ENCODE measurements at regions not wholly inside any gene's neighbourhood (a gene's known extent, or its start where the extent isn't known, plus 50 kb on each side); places are given as distances from the start of the nearest gene placed in this dataset.

- DNase-seq (ENCODE audit: insufficient read length, low spot score) (no peak), FAIRE-seq (no peak)
Observed at GRCh38 chr12:34288963-34289345, 266.7 kb downstream of the ALG10 start.

GRCh38 chr12:34289431-34290380 lies 267.4 kb downstream of the ALG10 start:
- FAIRE-seq = no peak
- DNase-seq (ENCODE audit: insufficient read length, low spot score) = no peak

- FAIRE-seq (no peak), DNase-seq (ENCODE audit: insufficient read length, low spot score) (no peak)
Observed at GRCh38 chr12:34290381-34290995, 268.2 kb downstream of the ALG10 start.

DNA sequence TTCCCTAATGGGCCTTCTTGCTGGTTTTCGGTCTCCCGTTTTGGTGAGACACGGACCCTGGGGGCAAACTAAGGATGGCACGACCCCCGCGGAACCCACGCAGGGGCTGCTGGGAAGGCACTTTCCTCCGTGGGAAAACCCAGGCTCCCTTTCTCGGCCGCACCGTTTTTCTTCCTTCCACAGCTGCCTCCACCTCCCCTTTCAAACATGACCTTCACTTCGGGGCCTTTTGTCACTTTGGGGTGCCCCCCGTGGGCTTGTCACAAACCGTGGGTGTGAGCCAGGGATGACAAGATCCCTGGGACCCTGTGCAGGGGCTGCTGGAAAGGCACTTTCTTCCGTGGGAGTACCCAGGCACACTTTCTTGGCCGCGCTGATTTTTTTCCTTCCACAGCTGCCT lies 268.7 kb downstream of the ALG10 start:
- no peak for FAIRE-seq
- no peak for DNase-seq (ENCODE audit: insufficient read length, low spot score)

DNA sequence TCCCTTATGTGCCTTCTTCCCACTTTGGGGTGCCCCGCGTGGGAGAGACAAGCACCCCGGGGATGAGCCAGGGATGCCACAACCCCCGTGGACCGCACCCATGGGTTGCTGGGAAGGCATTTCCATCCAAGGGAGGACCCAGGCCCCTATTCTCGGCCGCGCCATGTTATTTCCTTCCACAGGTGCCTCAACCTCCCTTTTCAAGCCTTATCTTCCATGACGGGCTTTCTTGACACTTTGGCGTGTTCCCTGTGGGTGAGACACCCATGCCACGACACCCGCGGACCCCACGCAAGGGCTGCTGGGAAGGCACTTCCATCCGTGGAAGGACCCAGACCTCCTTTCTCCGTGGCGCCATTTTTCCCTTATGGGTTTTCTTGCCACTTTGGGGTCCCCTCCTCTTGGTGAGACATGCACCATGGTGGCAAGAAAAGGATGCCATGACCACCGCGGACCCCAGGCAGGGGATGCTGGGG lies 269.2 kb downstream of the ALG10 start:
- no peak for DNase-seq (ENCODE audit: insufficient read length, low spot score)
- no peak for FAIRE-seq

DNA sequence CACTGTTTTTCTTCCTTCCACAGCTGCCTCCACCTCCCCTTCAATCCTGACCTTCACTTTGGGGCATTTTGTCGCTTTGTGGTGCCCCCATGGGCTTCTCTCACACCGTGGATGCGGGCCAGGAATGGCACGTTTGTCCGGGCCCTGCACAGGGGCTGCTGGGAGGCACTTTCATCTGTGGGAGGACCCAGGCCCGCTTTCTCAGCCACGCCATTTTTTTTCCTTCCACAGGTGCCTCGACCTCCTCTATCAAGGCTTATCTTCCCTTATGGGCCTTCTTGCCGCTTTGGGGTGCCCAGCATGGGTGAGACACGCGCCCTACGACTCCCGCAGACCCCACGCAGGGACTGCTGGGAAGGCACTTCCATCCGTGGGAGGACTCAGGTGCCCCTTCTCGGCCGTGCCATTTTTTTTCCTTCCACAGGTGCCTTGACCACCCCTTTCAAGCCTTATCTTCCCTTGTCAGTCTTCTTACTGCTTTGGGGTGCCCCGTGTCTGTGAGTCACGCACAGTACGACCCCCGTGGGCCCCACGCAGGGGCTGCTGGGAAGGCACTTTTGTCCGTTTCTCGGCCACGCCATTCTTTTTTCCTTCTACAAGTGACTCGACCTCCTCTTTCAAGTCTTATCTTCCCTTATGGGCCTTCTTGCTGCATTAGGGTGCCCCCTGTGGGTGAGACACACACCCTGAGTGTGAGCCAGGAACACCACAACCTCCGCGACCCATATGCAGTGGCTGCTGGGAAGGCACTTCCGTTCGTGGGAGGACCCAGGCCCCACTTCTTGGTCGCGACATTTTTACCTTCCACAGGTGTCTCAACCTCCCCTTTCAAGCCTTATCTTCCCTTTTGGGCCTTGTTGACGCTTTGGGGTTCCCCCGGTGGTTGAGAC lies 270.7 kb downstream of the ALG10 start:
- DNase-seq (ENCODE audit: insufficient read length, low spot score) (no peak), FAIRE-seq (no peak)

DNA sequence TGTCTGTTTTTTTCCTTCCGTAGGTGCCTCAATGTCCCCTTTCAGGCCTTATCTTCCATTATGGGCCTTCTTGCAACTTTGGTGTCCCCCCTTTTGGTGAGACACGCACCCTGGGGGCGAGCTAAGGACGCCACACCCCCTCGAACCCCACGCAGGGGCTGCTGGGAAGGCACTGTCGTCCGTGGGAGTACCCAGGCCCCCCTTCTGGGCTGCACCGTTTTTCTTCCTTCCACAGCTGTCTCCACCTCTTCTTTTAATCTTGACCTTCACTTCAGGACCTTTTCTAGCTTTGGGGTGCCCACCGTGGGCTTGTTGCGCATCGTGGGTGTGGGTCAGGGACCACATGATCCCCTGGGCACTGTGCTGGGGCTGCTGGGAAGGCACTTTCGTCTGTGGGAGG lies 271.8 kb downstream of the ALG10 start:
- no peak for DNase-seq (ENCODE audit: insufficient read length, low spot score)
- no peak for FAIRE-seq

DNA sequence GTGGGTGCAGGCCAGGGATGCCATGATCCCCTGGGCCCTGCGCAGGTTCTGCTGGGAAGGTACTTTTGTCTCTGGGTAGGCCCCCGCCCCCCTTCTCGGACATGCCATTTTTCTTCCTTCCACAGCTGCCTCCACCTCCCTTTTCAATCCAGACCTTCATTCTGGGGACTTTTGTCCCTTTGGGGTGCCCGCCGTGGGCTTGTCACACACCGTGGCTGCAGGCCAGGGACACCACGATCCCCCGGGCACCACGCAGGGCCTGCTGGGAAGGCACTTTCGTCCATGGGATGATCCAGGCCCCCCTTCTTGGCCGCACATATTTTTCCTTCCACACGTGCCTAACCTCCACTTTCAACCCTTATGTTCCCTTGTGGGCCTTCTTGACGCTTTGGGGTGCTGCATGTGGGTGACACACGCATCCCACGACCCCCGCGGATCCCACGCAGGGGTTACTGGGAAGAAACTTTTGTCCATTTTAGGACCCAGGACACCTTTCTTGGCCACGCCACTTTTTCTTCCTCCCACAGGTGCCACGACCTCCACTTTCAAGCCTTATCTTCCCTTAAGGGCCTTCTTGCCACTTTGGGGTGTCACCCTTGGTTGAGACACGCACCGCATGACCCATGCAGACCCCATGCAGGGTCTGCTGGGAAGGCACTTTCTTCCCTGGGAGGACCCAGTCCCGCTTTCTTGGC lies 272.5 kb downstream of the ALG10 start:
- no peak for DNase-seq (ENCODE audit: insufficient read length, low spot score)
- FAIRE-seq = no peak

GRCh38 chr12:34295366-34296142 lies 273.3 kb downstream of the ALG10 start:
- FAIRE-seq (no peak), DNase-seq (ENCODE audit: insufficient read length, low spot score) (no peak)

GRCh38 chr12:34296143-34297041 lies 274.1 kb downstream of the ALG10 start:
- no peak for DNase-seq (ENCODE audit: insufficient read length, low spot score)
- FAIRE-seq = no peak

DNA sequence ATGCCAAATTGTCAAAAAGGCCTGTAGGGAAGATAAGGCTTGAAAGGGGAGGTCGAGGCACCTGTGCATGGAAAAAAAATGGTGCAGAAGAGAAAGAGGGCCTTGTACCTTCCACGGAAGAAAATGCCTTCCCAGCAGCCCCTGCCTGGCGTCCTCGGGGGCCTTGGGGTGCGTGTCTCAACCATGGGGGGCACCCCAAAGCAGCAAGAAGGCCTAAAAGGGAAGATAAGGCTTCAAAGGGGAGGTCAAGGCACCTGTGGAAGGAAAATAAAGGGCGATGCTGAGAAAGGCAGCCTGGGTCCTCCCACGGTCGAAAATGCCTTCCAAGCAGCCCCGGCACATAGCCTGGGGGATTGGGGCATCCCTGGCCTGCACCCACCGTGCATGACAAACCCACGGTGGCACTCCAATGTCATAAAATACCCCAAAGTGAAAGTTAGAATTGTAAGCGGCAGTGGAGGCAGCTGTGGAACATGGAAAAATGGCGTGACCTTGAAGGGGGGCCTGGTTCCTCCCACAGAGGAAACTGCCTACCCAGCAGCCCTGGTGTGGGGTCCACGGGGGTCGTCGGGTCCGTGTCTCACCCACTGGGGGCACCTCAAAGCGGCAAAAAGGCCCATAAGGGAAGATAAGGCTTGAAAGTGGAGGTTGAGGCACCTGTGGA lies 275.0 kb downstream of the ALG10 start:
- FAIRE-seq (no peak), DNase-seq (ENCODE audit: insufficient read length, low spot score) (no peak)

DNA sequence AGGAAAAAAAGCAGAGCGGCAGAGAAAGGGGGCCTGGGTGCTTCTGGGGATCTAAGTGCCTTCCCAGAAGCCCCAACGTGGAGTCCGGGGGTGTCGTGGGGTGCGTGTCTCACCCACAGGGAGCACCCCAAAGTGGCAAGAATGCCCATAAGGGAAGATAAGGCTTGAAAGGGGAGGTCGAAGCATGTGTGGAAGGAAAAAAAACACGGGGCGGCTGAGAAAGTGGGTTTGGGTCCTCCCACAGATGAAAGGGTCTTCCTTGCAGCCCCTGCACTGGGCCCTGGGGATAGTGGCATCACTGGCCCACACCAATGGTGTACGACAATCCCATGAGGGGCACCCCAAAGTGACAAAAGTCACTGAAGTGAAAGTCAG lies 275.5 kb downstream of the ALG10 start:
- DNase-seq (ENCODE audit: insufficient read length, low spot score) = no peak
- no peak for FAIRE-seq

DNA sequence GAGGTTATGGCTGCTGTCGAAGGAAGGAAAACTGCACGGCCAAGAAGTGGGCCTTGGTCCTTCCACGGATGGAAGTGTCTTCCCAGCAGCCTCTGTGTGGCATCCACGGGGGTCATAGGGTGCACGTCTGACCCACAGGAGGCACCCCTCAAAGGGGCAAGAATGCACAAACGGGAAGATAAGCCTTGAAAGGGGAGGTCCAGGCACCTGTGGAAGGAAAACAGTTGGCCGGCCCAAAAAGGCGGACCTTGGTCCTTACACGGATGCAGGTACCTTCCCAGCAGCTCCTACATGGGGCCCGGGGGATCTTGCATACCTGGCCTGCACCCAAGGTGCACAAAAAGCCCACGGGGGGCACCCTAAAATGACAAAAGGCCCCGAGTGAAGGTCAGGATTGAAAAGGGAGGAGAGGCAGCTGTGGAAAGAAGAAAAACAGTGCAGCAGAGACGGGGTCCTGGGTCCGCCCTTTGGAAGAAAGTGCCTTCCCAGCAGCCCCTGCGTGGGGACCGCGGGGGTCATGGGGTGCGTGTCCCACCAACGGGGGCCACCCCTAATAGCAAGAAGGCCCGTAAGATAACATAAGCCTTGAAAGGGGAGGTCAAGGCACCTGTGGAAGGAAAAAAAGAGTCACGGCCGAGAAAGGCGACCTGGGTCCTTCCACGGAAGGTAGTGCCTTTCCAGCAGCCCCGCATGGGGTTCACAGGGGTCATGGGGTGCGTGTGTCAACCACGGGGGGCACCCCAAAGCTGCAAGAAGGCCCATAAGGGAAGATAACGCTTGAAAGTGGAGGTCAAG lies 276.1 kb downstream of the ALG10 start:
- no peak for FAIRE-seq

DNA sequence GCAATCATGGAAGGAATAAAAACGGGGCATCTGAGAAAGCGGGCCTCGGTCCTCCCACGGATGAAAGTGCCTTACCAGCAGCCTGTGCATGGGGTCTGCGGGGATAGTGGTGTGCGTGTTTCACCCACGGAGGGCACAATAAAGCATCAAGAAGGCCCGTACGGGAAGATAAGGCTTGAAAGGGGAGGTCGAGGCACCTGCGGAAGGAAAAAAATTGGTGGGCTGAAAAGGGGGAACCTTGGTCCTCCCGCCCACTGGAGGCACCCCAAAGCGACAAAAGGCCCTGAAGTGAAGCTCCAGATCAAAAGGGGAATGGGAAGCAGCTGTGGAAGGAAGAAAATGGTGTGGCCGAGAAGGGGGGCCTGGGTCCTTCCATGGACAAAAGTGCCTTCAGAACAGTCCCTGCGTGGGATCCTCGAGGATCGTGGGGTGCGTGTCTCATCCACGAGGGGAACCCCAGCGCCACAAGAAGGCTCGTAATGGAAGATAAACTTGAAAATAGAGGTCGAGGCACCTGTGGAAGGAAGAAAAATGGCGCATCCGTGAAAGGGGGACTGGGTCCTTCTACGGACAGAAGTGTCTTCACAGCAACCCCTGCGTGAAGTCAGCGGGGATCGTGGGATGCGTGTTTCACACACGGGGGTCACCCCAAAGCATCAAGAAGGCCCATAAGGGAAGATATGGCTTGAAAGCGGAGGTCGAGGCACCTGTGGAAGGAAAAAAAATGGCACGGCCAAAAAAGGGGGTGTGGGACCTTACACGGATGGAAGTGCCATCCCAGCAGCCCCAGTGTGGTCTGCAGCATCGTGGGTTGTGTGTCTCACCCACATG lies 276.9 kb downstream of the ALG10 start:
- FAIRE-seq (no peak), DNase-seq (ENCODE audit: insufficient read length, low spot score) (no peak)

More for the DNA sequence above, 276.1 kb downstream of the ALG10 start:
- DNase-seq (ENCODE audit: insufficient read length, low spot score) = no peak

- DNase-seq (ENCODE audit: insufficient read length, low spot score) (no peak), FAIRE-seq (no peak)
Observed at GRCh38 chr12:34299802-34300193, 277.5 kb downstream of the ALG10 start.

DNA sequence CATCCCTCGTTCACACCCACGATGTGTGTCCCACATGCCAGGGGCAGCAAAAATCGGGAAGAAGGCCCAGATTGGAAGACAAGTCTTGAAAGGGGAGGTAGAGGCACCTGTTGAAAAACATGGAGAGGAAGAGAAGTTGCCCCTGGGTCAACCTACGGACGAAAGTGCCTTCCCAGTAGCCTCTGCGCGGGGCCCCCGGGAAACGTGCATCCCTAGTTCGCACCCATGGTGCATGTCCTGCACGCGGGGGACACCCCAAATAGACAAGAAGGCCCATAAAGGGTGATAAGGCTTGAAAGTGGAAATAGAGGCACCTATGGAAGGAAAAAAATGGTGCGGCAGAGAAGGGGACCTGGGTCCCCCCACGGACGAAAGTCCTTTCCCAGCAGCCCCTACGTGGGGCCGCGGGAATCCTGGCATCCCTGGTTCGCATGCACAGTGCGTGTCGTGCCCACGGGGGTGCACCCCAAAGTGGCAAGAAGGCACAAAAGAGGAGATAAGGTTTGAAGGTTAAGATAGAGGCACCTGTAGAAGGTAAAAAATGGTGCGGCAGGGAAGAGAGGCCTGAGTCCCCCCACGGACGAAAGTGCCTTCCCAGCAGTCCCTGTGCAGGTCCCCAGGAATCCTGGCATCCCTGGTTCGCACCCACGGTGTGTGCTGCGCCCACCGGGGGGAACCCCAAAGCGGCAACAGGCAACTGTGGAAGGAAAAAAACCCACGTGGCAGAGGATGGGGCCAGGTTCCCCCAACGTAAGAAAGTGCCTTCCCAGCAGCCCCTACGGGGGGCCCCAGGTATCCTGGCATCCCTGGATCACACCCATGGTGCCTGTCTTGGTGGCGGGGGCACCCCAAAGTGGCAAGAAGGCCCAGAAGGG lies 278.3 kb downstream of the ALG10 start:
- no peak for FAIRE-seq
- no peak for DNase-seq (ENCODE audit: insufficient read length, low spot score)

All from GM19239 (cell line).